Astrocyte of the cerebellum (primary cell): ENCODE measurements at regions not wholly inside any gene's neighbourhood (a gene's known extent, or its start where the extent isn't known, plus 50 kb on each side); places are given as distances from the start of the nearest gene placed in this dataset.

ENCODE experiments used
- DNase-seq: peaks from one replicate; pipeline ENCODE4 v3.0.0-alpha.2; 2011; ENCODE audit warnings: low read depth
- H3K4me3 ChIP-seq: 2 replicates; pipeline ENCODE4 v1.5.1; 2011; ENCODE audit warnings: mild to moderate bottlenecking, low read depth, low read length, moderate library complexity
- in situ Hi-C: cut with HindIII; loops from 2 replicates; pipeline ENCODE4 v1.10.0; 2017; ENCODE audit warnings: low sequenced_read_pairs
- TF ChIP-seq, protein P1 (sequence below): IDR thresholded peaks from 2 replicates; pipeline ENCODE4 v1.5.1; 2012; ENCODE audit warnings: low read length, low read depth, moderate library complexity, mild to moderate bottlenecking; ENCODE audit errors: missing control alignments

DNA sequence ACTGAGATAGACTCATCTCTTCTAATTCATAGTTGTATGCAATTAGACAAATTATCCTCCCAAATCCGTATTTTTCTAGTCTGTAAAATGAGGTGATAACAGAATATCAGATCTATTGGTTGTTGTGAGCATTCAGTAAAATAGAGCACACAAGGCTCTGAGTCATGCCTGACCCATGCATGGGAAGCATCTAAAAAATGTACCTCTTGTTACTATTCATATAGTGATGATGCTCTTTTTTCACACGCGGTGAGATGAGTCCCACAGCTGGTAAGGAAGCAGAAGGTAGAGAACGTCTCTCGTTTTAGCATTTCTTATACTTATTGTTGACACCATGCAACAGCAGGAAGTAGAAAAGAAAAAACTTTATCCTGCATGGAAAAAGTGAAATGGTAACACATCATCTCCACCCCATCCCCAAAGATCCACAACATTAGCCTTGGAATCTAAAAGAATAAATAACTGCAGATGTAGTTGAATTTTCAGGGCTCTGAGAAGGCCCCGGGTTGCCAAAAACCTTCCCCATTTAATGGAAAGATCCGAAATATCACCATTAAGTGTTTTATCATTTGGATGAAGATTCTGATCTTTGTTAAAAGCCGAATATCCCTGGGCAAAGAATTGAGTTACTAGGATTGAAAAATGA lies 215.6 kb downstream of the TMEM114 start:
- DNase-seq, result no peak
- in situ Hi-C loops, result no loop called here

DNA sequence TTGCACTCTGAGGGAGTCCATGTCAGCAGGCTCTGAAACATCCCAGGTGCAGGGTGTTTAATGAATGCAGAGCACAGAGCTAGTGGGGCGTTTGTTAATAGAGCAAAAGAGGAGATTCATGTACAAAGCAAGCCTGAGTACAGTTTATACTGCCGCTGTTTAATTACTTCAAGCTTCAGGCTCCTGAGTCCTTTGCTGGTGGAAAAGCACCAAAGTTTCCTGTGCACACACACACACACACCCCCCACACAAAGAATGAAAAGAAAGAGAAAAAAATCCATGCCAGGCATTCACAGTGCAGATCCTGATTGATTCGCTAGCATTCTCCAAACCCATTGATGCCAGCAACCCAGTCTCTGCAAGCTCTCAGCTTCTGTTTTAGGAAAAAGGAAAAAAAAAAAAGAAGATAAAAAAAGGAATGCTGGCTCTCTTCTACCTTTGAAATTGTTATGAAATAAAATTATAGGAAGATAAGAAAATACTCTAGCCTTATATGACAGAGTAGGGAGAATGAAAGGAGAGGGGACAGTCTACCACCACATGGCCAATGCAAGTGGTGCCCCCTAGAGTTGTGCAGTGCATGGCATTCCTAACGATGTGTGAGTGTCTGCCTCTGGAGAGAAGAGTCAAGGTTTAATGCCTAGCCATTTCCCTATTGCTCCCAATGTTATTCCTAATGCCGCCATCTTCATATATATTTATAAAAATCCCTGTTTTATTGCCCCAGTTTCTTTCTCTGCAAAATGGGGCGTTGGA lies 216.5 kb downstream of the TMEM114 start:
- no peak for DNase-seq
- in situ Hi-C loops, result no loop called here
- TF ChIP-seq, protein P1, sequence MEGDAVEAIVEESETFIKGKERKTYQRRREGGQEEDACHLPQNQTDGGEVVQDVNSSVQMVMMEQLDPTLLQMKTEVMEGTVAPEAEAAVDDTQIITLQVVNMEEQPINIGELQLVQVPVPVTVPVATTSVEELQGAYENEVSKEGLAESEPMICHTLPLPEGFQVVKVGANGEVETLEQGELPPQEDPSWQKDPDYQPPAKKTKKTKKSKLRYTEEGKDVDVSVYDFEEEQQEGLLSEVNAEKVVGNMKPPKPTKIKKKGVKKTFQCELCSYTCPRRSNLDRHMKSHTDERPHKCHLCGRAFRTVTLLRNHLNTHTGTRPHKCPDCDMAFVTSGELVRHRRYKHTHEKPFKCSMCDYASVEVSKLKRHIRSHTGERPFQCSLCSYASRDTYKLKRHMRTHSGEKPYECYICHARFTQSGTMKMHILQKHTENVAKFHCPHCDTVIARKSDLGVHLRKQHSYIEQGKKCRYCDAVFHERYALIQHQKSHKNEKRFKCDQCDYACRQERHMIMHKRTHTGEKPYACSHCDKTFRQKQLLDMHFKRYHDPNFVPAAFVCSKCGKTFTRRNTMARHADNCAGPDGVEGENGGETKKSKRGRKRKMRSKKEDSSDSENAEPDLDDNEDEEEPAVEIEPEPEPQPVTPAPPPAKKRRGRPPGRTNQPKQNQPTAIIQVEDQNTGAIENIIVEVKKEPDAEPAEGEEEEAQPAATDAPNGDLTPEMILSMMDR, result no peak
- no peak overlapping the region for H3K4me3 ChIP-seq

More for the DNA sequence above, 215.6 kb downstream of the TMEM114 start:
- H3K4me3 ChIP-seq, result no peak overlapping the region
- TF ChIP-seq, protein P1, result no peak

DNA sequence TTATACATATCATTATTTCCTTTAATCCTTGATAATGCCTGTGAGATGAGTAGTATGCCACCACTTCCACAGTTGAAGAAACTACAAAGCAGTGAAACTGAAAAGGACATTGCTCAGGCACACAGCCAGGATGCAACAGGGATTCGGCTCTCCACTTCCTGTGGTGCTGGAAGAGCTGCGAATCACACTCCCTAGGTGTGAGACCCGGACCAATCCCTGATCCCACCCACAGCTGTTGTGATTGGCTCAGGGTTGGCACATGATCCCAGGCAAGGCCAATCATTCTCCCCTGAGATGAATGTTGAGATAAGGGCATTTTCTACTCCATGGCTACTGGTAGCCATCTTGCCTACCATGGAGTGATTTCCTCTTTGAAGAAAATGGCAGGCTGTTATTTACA lies 218.2 kb downstream of the TMEM114 start:
- no peak overlapping the region for H3K4me3 ChIP-seq
- in situ Hi-C loops, result no loop called here
- TF ChIP-seq, protein P1, result no peak
- DNase-seq, result no peak

DNA sequence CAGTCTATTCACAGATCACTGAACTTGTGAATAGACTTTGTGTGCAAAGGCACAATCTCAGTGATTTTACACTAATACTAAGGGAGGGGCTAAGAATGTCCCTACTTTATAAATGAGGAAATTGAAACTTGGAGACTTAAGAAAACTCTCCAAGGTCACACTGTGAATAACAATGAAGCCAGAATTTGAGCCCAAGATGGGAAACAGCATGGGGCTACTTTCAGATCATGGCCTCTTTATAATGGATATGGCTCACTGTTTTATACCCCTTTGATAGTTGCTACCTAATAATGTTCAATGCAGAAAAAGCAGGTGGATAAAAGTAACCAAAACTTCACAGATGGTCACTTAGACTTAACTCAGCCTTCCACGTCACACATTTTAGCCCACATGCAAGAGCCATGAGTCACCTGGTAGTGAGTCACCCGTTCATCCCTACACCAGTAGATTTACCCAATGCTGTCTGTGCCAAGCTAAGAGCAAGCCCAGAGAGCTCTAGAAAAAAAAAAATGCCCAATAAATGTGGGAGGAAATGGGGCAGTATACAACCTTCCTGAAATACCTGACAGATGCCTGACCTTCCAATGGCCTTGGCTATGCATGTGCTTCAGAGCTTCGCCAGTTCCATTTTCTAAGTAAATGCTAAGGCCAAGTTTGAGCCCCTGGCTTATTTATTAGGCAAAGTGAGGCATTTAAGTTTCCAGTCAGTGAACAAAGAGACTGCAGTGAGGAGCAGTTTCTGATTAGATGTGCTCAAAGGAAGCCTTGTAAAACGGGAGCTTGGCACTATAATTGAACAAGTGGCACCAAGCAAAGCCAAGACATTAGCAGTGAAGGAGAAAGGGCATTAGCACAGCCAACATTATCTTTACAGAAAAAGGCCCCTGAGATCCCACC lies 219.7 kb downstream of the TMEM114 start:
- no peak overlapping the region for H3K4me3 ChIP-seq
- in situ Hi-C loops, result no loop called here
- TF ChIP-seq, protein P1, result no peak
- no peak for DNase-seq

DNA sequence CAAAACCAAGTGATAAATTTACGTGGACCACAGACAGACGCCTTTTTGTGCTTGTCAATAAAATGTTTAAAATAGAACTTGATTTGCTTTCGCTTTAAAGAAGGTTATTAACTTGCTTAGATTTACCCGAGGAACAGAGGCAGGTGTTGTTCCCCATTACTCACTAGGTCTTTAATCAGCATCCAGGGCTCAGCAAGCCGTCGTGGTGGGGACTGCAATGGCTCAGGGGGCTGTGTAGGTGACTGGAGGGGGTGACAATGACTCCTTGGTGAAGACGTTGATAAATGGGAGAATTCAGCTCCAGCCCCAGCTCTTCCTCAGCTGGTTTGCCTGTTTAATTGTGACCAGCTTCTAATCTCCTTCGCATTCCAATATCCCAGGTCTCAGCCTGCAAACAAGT lies 231.4 kb downstream of the TMEM114 start:
- TF ChIP-seq, protein P1, result no peak
- H3K4me3 ChIP-seq, result no peak overlapping the region
- in situ Hi-C loops, result no loop called here
- DNase-seq, result no peak

DNA sequence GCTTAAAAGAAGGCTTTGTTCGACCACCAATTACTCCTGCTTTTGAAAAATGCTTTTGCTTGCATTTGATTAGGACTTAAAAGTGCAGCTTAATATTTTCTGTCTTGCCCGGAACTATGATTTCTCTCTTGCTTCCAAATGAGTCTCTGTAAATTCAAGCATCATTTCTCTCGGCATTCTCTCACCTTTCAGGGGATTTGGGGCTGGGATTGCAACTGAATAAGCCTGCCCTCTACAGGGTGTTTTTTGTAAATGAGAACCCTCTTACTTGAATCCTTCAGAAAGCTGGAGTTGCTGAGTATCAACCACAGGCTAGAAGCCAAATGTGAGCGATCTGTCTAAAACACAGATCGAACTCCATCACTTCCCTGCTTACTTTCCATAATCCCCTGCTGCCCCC lies 234.6 kb downstream of the TMEM114 start:
- TF ChIP-seq, protein P1, result no peak
- no peak overlapping the region for H3K4me3 ChIP-seq
- in situ Hi-C loops, result no loop called here
- DNase-seq, result no peak
